RWPE2 (cell line): ENCODE measurements at regions not wholly inside any gene's neighbourhood (a gene's known extent, or its start where the extent isn't known, plus 50 kb on each side); places are given as distances from the start of the nearest gene placed in this dataset.
A peak's percentile ranks its signal among the peaks of the same experiment; 100 is the strongest.

Source experiments
- ATAC-seq: fragments of 200-7000 bp; cut with Tn5 transposase; 3 replicates; pipeline ENCODE4 v1.9.1; 2021; ENCODE audit warnings: low read depth
- DNase-seq: peaks from one replicate; pipeline ENCODE4 v3.0.0-alpha.2; 2020; ENCODE audit warnings: low spot score
- H3K27ac ChIP-seq: fragments of 450-650 bp; 2 replicates; pipeline ENCODE4 v1.5.1; 2017; ENCODE audit warnings: mild to moderate bottlenecking; ENCODE audit not compliant: poor library complexity, severe bottlenecking
- H3K27me3 ChIP-seq: fragments of 250-450 bp; sonication (Bioruptor Pico); 2 replicates; pipeline ENCODE4 v1.5.1; 2021; ENCODE audit warnings: mild to moderate bottlenecking, moderate library complexity; ENCODE audit not compliant: insufficient read depth, poor library complexity, severe bottlenecking
- H3K36me3 ChIP-seq: fragments of 250-450 bp; sonication (Bioruptor Pico); 2 replicates; pipeline ENCODE4 v1.5.1; 2020; ENCODE audit warnings: low read depth, mild to moderate bottlenecking, moderate library complexity
- H3K4me1 ChIP-seq: fragments of 250-450 bp; sonication (Bioruptor Pico); 2 replicates; pipeline ENCODE4 v1.5.1; 2021; ENCODE audit warnings: mild to moderate bottlenecking, moderate library complexity; ENCODE audit not compliant: insufficient read depth, poor library complexity, severe bottlenecking
- H3K4me3 ChIP-seq: fragments of 250-450 bp; sonication (Bioruptor Pico); 2 replicates; pipeline ENCODE4 v1.5.1; 2021; ENCODE audit warnings: mild to moderate bottlenecking, moderate library complexity; ENCODE audit not compliant: severe bottlenecking
- H3K9me3 ChIP-seq: fragments of 250-450 bp; sonication (Bioruptor Pico); 2 replicates; pipeline ENCODE4 v1.5.1; 2021; ENCODE audit warnings: mild to moderate bottlenecking, moderate library complexity; ENCODE audit not compliant: severe bottlenecking
- TF ChIP-seq, protein P1 (sequence below): fragments of 450-650 bp; IDR thresholded peaks from one replicate; pipeline ENCODE4 v1.5.1; 2017; ENCODE audit warnings: mild to moderate bottlenecking, moderate library complexity; ENCODE audit not compliant: poor library complexity, severe bottlenecking

- DNase-seq (peak; percentile 4), ATAC-seq (no peak)
- Histone ChIP-seq H3K36me3 (no peaks in the 10 kb centered on the region), H3K9me3 (no peaks in the 10 kb centered on the region), H3K27ac (no peak overlapping the region), H3K27me3 (peaks cover 24% of the 10 kb centered on the region), H3K4me1 (no peaks in the 10 kb centered on the region), H3K4me3 (no peak overlapping the region)
- TF ChIP-seq, protein P1, sequence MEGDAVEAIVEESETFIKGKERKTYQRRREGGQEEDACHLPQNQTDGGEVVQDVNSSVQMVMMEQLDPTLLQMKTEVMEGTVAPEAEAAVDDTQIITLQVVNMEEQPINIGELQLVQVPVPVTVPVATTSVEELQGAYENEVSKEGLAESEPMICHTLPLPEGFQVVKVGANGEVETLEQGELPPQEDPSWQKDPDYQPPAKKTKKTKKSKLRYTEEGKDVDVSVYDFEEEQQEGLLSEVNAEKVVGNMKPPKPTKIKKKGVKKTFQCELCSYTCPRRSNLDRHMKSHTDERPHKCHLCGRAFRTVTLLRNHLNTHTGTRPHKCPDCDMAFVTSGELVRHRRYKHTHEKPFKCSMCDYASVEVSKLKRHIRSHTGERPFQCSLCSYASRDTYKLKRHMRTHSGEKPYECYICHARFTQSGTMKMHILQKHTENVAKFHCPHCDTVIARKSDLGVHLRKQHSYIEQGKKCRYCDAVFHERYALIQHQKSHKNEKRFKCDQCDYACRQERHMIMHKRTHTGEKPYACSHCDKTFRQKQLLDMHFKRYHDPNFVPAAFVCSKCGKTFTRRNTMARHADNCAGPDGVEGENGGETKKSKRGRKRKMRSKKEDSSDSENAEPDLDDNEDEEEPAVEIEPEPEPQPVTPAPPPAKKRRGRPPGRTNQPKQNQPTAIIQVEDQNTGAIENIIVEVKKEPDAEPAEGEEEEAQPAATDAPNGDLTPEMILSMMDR: no peak
Observed at GRCh38 chr17:45687594-45687993, 96.5 kb upstream of the CRHR1 start.

DNA sequence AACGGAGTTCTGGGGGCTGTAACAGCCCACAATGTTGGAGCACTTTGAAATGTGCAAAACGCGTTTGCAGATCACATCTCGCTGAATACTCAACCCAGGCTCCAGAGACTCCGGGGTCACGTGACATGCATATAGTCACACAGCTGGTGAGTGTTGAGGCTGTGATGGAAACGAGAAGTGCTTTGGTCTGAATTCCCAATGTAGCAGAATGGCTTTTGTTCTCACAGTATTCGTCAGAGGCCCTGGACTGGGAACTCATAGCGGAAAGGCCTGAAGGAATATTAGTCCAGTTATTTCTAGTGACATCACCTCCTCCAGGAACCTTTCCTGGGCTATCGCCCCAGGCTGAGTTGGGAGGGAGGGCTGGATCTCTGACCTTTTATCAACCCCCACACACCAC is 95.8 kb upstream of the CRHR1 start:
- TF ChIP-seq, protein P1: no peak
- peaks cover 24% of the 10 kb centered on the region for H3K27me3 ChIP-seq
- no peaks in the 10 kb centered on the region for H3K36me3 ChIP-seq
- no peaks in the 10 kb centered on the region for H3K4me1 ChIP-seq
- DNase-seq (peak; percentile 15), ATAC-seq (no peak)
- H3K9me3 ChIP-seq: no peaks in the 10 kb centered on the region
- no peak overlapping the region for H3K27ac ChIP-seq
- no peak overlapping the region for H3K4me3 ChIP-seq

DNA sequence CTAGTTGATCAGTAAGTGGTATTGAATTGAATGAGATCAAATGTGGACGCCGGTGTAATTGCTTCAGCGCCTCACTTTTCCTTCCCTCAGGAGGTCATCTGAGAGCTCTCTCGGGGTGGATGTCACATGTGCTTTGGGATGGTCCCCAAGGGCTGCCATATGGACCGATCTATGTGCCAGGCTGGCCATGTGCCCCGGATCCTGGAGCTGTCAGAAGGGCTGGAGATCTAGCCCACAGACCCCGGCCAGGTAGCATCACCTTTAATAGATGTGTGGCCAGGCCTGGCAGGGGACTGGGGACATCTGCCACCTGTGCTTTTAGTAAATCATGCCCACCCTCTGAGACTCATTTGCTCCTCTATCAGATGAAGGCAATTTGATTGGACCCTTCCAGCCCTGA is 95.3 kb upstream of the CRHR1 start:
- Histone ChIP-seq H3K9me3 (no peaks in the 10 kb centered on the region), H3K4me1 (no peaks in the 10 kb centered on the region), H3K36me3 (no peaks in the 10 kb centered on the region), H3K27ac (no peak overlapping the region), H3K4me3 (no peak overlapping the region), H3K27me3 (peaks cover 24% of the 10 kb centered on the region)
- DNase-seq (peak; percentile 20), ATAC-seq (no peak)
- TF ChIP-seq, protein P1: no peak

GRCh38 chr17:45689451-45689850 is 94.7 kb upstream of the CRHR1 start:
- ATAC-seq: no peak
- Histone ChIP-seq H3K27me3 (peaks cover 28% of the 10 kb centered on the region), H3K36me3 (no peaks in the 10 kb centered on the region), H3K4me1 (no peaks in the 10 kb centered on the region), H3K9me3 (no peaks in the 10 kb centered on the region), H3K4me3 (no peak overlapping the region), H3K27ac (no peak overlapping the region)
- TF ChIP-seq, protein P1: no peak
- peak; percentile 11 for DNase-seq

DNA sequence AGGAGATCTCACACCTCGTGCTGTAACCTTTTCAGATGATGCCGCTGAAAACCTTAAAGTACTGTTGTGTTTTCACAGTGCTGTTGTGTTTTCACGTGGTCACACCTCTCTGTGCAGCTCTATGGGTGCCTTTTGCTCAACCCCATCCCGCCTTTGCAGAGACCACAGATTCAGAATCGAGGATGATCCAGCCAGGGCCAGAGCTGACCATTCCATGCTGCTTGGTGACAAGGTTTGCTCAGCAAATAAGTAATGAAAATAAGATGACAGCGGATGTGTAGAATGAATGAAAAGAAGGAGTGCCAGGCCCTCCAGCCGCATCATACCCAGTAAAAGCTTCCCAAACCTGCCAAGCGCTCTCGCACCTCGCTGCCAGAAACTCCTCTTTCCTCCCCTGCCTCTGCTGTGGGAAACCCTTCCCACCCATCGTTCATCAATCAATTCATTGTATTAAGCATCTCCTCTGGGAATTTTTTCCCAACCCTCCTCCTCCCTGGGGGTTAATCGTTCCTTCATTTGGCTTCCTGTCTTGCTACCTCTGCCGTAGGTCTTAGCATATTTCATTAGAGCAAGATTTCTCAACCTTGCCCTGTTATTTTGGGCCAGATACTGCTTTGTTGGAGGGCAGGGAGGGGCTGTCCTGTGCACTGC is 93.4 kb upstream of the CRHR1 start:
- DNase-seq (peak; percentile 27), ATAC-seq (no peak)
- TF ChIP-seq, protein P1: no peak
- Histone ChIP-seq H3K27me3 (peaks cover 35% of the 10 kb centered on the region), H3K4me1 (no peaks in the 10 kb centered on the region), H3K4me3 (no peak overlapping the region), H3K27ac (no peak overlapping the region), H3K36me3 (no peaks in the 10 kb centered on the region), H3K9me3 (no peaks in the 10 kb centered on the region)
